Chondrocyte (in vitro differentiated cells): ENCODE measurements at regions not wholly inside any gene's neighbourhood (a gene's known extent, or its start where the extent isn't known, plus 50 kb on each side); places are given as distances from the start of the nearest gene placed in this dataset.

Experiments
- DNase-seq: peaks from one replicate; pipeline ENCODE4 v3.0.0; 2021; ENCODE audit warnings: mixed read lengths, low spot score
- H3K27ac Mint-ChIP-seq: one replicate; pipeline ENCODE4 v1.8.0; 2021; ENCODE audit warnings: mild to moderate bottlenecking, moderate library complexity, mixed read lengths; ENCODE audit not compliant: unreplicated experiment
- H3K27me3 Mint-ChIP-seq: 2 replicates; pipeline ENCODE4 v1.8.0; 2021; ENCODE audit warnings: low read depth, mixed read lengths
- H3K36me3 Mint-ChIP-seq: 2 replicates; pipeline ENCODE4 v1.8.0; 2021; ENCODE audit warnings: low read depth, mixed read lengths
- H3K4me1 Mint-ChIP-seq: 2 replicates; pipeline ENCODE4 v1.8.0; 2021; ENCODE audit warnings: low read depth, mild to moderate bottlenecking, mixed read lengths
- H3K4me3 Mint-ChIP-seq: one replicate; pipeline ENCODE4 v1.8.0; 2021; ENCODE audit warnings: mild to moderate bottlenecking, moderate library complexity, mixed read lengths; ENCODE audit not compliant: unreplicated experiment
- H3K9me3 Mint-ChIP-seq: 2 replicates; pipeline ENCODE4 v1.8.0; 2021; ENCODE audit warnings: low read depth, mixed read lengths
- TF ChIP-seq, protein P1 (sequence below): fragments of 200-600 bp; sonication (generic); IDR thresholded peaks from 2 replicates; pipeline ENCODE4 v1.5.0; 2021; ENCODE audit warnings: antibody characterized with exemption, mild to moderate bottlenecking, moderate library complexity

DNA sequence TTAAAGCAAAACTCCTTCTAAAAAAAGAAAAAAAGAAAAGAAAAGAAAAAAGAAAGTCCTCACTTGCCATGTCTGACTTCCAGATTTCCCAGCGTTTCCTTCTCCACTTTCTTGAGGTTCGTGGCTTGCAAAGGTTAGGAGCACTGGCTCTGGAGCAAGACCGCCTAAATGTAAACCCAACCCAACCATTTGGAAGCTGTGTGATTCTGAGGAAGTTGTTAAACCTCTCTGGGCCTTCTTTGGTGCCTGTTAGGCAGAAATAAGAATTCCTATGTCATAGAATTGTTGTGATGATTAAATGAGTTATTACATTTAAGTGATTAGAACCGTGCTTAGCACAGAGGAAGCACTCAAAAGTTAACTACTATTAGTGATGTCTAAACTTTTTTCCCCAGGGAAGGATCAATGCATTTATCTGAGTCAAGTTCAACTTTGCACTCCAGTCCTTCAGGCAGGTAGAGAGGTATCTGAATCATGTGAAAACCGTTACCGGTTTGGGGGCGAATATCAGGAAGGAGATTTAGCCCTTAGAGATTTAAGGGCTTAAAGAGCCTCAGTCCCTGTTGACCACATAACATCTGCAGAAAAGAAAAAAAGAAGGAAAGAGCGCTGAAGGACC is 78.3 kb upstream of the HES1 start:
- H3K27ac Mint-ChIP-seq: no peak overlapping the region
- H3K9me3 Mint-ChIP-seq: no peaks in the 10 kb centered on the region
- H3K4me3 Mint-ChIP-seq: peak overlapping the region; percentile 38
- peaks cover 26% of the 10 kb centered on the region for H3K27me3 Mint-ChIP-seq
- TF ChIP-seq, protein P1, sequence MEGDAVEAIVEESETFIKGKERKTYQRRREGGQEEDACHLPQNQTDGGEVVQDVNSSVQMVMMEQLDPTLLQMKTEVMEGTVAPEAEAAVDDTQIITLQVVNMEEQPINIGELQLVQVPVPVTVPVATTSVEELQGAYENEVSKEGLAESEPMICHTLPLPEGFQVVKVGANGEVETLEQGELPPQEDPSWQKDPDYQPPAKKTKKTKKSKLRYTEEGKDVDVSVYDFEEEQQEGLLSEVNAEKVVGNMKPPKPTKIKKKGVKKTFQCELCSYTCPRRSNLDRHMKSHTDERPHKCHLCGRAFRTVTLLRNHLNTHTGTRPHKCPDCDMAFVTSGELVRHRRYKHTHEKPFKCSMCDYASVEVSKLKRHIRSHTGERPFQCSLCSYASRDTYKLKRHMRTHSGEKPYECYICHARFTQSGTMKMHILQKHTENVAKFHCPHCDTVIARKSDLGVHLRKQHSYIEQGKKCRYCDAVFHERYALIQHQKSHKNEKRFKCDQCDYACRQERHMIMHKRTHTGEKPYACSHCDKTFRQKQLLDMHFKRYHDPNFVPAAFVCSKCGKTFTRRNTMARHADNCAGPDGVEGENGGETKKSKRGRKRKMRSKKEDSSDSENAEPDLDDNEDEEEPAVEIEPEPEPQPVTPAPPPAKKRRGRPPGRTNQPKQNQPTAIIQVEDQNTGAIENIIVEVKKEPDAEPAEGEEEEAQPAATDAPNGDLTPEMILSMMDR: no peak
- no peak for DNase-seq
- H3K36me3 Mint-ChIP-seq: no peaks in the 10 kb centered on the region
- peaks cover 7% of the 10 kb centered on the region for H3K4me1 Mint-ChIP-seq

DNA sequence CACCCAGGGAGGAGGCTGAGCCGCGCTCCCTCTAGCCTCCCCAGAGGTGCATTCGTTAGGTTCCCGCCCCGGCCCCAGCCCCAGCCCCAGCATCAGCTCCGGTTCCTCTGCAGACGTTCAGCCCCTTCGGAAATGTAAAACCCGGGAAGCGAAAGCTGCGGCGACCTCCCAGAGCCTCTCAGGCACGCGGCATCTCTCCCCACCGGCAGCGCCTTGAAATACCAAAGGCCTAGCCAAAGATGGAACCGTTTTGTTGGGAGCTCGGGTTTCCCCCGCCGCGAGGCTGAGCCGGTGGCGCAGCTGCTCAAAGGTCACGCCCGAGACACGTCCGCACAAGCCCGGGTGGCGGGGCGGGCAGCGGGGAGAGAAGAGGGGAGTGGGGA is 77.8 kb upstream of the HES1 start:
- Mint-ChIP-seq H3K4me1 (peaks cover 7% of the 10 kb centered on the region), H3K27me3 (peaks cover 23% of the 10 kb centered on the region), H3K4me3 (peak overlapping the region; percentile 38), H3K9me3 (no peaks in the 10 kb centered on the region), H3K36me3 (no peaks in the 10 kb centered on the region), H3K27ac (no peak overlapping the region)
- TF ChIP-seq, protein P1: peak; percentile 8
- no peak for DNase-seq

DNA sequence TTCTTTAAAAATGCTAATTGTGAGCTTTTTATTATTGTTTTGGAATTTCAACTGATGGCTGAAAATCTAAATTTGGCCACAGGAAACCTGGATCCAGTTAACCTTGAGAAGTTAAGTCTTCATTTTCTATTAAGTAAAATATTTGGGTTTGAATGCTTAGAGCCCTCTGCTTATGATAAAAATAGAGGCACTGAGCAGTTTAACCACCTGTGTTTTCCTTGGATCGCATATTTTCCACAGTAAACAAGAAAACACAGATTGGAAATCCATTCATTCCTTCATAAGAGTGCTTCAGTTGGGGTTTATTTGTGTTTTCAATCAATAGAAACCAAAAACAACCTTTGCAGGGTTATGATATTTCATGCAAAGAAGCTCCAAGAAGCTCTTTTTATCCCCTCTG is 77.2 kb upstream of the HES1 start:
- H3K36me3 Mint-ChIP-seq: no peaks in the 10 kb centered on the region
- H3K4me3 Mint-ChIP-seq: no peak overlapping the region
- peaks cover 7% of the 10 kb centered on the region for H3K4me1 Mint-ChIP-seq
- H3K9me3 Mint-ChIP-seq: no peaks in the 10 kb centered on the region
- DNase-seq: no peak
- TF ChIP-seq, protein P1: no peak
- H3K27ac Mint-ChIP-seq: no peak overlapping the region
- peaks cover 21% of the 10 kb centered on the region for H3K27me3 Mint-ChIP-seq

DNA sequence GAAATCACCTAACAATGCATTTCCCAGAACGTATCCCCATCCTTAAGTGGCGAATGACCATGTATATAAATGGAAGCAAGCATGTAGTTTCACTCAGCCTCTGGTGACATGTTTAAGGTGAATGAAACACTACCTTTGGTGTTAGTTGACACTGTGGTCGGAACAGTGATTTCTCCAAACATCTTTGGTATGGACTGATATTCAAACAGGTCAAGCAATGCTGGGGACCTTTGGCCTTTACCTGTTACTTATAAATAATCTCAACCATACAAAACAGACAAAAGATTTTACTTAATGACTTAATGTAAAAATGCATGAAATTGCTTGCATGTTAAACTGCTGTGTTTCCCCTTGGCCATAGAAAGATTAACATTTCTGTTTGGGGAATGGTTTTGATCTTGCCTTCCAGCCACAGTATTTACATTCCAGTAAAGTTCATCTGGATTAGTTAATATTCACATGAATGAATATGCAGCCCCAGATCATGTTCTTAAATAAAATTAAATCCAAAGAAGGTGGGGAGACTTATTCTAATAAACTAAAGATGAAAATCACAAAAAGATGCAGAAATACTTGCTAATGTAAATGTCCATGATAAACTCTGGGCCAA is 74.4 kb upstream of the HES1 start:
- no peak overlapping the region for H3K4me3 Mint-ChIP-seq
- peaks cover 7% of the 10 kb centered on the region for H3K4me1 Mint-ChIP-seq
- TF ChIP-seq, protein P1: no peak
- H3K27ac Mint-ChIP-seq: no peak overlapping the region
- H3K9me3 Mint-ChIP-seq: peaks cover 8% of the 10 kb centered on the region
- H3K36me3 Mint-ChIP-seq: peaks cover 6% of the 10 kb centered on the region
- DNase-seq: no peak
- peaks cover 34% of the 10 kb centered on the region for H3K27me3 Mint-ChIP-seq

DNA sequence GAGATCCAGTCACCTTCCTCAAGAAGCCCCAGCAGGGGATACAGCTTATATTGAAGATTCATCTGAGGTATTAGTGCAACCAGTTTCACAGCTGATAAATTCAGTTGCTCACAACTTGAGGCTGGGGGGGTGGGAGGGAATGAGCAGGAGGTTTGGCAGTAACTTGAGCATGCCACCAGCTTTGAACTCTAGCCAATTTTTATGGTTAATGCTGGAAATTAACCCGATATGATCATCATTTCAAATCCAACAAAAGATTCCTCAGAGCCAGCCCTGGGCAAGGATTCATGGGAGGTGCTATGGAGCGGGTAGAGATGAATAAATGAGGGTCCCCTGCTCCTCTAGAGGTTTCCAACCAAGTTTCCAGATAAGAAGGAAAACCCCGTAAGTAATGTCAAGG is 73.1 kb upstream of the HES1 start:
- Mint-ChIP-seq H3K9me3 (peaks cover 21% of the 10 kb centered on the region), H3K36me3 (peaks cover 17% of the 10 kb centered on the region), H3K4me3 (no peak overlapping the region), H3K27me3 (peaks cover 38% of the 10 kb centered on the region), H3K27ac (no peak overlapping the region), H3K4me1 (peaks cover 5% of the 10 kb centered on the region)
- TF ChIP-seq, protein P1: no peak
- DNase-seq: no peak
